Hepatocyte (in vitro differentiated cells): ENCODE measurements at regions not wholly inside any gene's neighbourhood (a gene's known extent, or its start where the extent isn't known, plus 50 kb on each side); places are given as distances from the start of the nearest gene placed in this dataset.

ENCODE experiments used
- CTCF ChIP-seq: fragments of 200-600 bp; sonication (generic); IDR thresholded peaks from 2 replicates; pipeline ENCODE4 v1.5.1; 2016; ENCODE audit warnings: antibody characterized with exemption, mild to moderate bottlenecking; ENCODE audit not compliant: poor library complexity
- EZH2 ChIP-seq: fragments of 200-600 bp; sonication (generic); IDR thresholded peaks from 2 replicates; pipeline ENCODE4 v1.6.1; 2016; ENCODE audit warnings: antibody characterized with exemption, mild to moderate bottlenecking, borderline replicate concordance
- EZH2phosphoT487 ChIP-seq: fragments of 200-600 bp; sonication (generic); IDR thresholded peaks from one replicate; pipeline ENCODE4 v1.6.1; 2018; ENCODE audit warnings: antibody characterized with exemption, mild to moderate bottlenecking, low read depth, moderate library complexity; ENCODE audit not compliant: unreplicated experiment, severe bottlenecking

- no peak for TF ChIP-seq CTCF
- TF ChIP-seq EZH2: no peak
- TF ChIP-seq EZH2phosphoT487: no peak
These were observed 111.8 kb downstream of the BARX1 start for GRCh38 chr9:93843396-93843795.
